ENCODE measurements at regions not wholly inside any gene's neighbourhood (a gene's known extent, or its start where the extent isn't known, plus 50 kb on each side); places are given as distances from the start of the nearest gene placed in this dataset.

- TF ChIP-seq ZNF274 (IDR thresholded peaks at IDR 0.05; ENCODE audit: low read depth, low read length), result no peak
- TF ChIP-seq YY1 (IDR thresholded peaks at IDR 0.05; ENCODE audit: insufficient read depth, insufficient read length), result no peak
- no peak for TF ChIP-seq SUZ12 (IDR thresholded peaks at IDR 0.05; ENCODE audit: extremely low read depth, insufficient read depth, insufficient read length)
Measured at GRCh38 chr4:13174001-13174400, 310.1 kb downstream of the RAB28 start.

Measured in NT2/D1 (cell line).